IMR-90 (cell line): ENCODE measurements at regions not wholly inside any gene's neighbourhood (a gene's known extent, or its start where the extent isn't known, plus 50 kb on each side); places are given as distances from the start of the nearest gene placed in this dataset.

Source experiments
- ATAC-seq: fragments of 200-7000 bp; cut with Tn5 transposase; 2 replicates; pipeline ENCODE4 v1.9.1; 2020; ENCODE audit warnings: low read depth, mild to moderate bottlenecking, moderate library complexity
- BruUV-seq: library from RNA; stranded (reverse); fragments of 400-500 nt; replicated peaks from 2 replicates; lab custom pipeline; 2021; lab: Mats Ljungman, UMichigan
- CTCF ChIA-PET: fragments of 300-600 bp; formaldehyde crosslinking; extraction: SDS; loops from one replicate; lab custom pipeline; 2021; ENCODE audit warnings: antibody characterized with exemption; lab: Yijun Ruan, JAX
- POLR2A ChIA-PET: fragments of 300-600 bp; sonication (Branson Sonifier 250); formaldehyde crosslinking; loops from one replicate; lab custom pipeline; 2022; ENCODE audit warnings: antibody characterized with exemption; ENCODE audit not compliant: unreplicated experiment; lab: Charles Lee
- DNase-seq: peaks from one replicate; pipeline ENCODE4 v3.0.0; 2013
- H2AFZ ChIP-seq: replicated peaks from 2 replicates; pipeline ENCODE3; 2013; ENCODE audit warnings: low read length, mild to moderate bottlenecking; ENCODE audit not compliant: poor library complexity
- H2AK5ac ChIP-seq: 2 replicates; pipeline ENCODE4 v1.6.1; 2013; ENCODE audit warnings: low read depth, low read length, inconsistent platforms
- H2AK9ac ChIP-seq: replicated peaks from 2 replicates; pipeline ENCODE3; 2013; ENCODE audit warnings: mild to moderate bottlenecking, low read depth, low read length, moderate library complexity; ENCODE audit not compliant: poor library complexity
- H2BK120ac ChIP-seq: 2 replicates; pipeline ENCODE4 v1.6.1; 2013; ENCODE audit warnings: low read depth, low read length, inconsistent platforms
- H2BK15ac ChIP-seq: 3 replicates; pipeline ENCODE4 v1.6.1; 2013; ENCODE audit warnings: low read depth, low read length, inconsistent platforms
- H2BK20ac ChIP-seq: 2 replicates; pipeline ENCODE4 v1.6.1; 2013; ENCODE audit warnings: low read depth, mild to moderate bottlenecking, inconsistent platforms, low read length, moderate library complexity
- H2BK5ac ChIP-seq: 2 replicates; pipeline ENCODE4 v1.6.1; 2013; ENCODE audit warnings: mild to moderate bottlenecking, low read depth, low read length, inconsistent platforms; ENCODE audit not compliant: poor library complexity, severe bottlenecking
- H3K14ac ChIP-seq: replicated peaks from 2 replicates; pipeline ENCODE4 v1.6.1; 2013; ENCODE audit warnings: low read depth, low read length, inconsistent platforms
- H3K18ac ChIP-seq: 2 replicates; pipeline ENCODE4 v1.6.1; 2013; ENCODE audit warnings: low read depth, low read length, control low read depth
- H3K23ac ChIP-seq: 2 replicates; pipeline ENCODE4 v1.6.1; 2013; ENCODE audit warnings: low read depth, low read length, inconsistent platforms
- H3K27ac ChIP-seq: 2 replicates; pipeline ENCODE4 v1.5.1; 2013; ENCODE audit warnings: mild to moderate bottlenecking, control low read depth, low read length; ENCODE audit not compliant: insufficient read depth
- H3K27me3 ChIP-seq: 2 replicates; pipeline ENCODE4 v1.6.1; 2013; ENCODE audit warnings: low read length; ENCODE audit not compliant: control insufficient read depth, insufficient read depth
- H3K36me3 ChIP-seq: 2 replicates; pipeline ENCODE4 v1.6.1; 2013; ENCODE audit warnings: low read length, mixed read lengths; ENCODE audit not compliant: control insufficient read depth, insufficient read depth
- H3K4ac ChIP-seq: 2 replicates; pipeline ENCODE4 v1.6.1; 2013; ENCODE audit warnings: low read depth, low read length, inconsistent platforms
- H3K4me1 ChIP-seq: 2 replicates; pipeline ENCODE4 v1.6.1; 2013; ENCODE audit warnings: low read length, mixed read lengths; ENCODE audit not compliant: control insufficient read depth, insufficient read depth
- H3K4me2 ChIP-seq: 2 replicates; pipeline ENCODE4 v1.6.1; 2013; ENCODE audit warnings: low read depth, mild to moderate bottlenecking, control low read depth, low read length, moderate library complexity
- H3K4me3 ChIP-seq: 2 replicates; pipeline ENCODE4 v1.5.1; 2013; ENCODE audit warnings: low read depth, mild to moderate bottlenecking, control low read depth, low read length, moderate library complexity; ENCODE audit not compliant: insufficient read depth
- H3K56ac ChIP-seq: 2 replicates; pipeline ENCODE4 v1.6.1; 2013; ENCODE audit warnings: low read length, inconsistent platforms; ENCODE audit not compliant: insufficient read depth; ENCODE audit errors: extremely low read depth
- H3K79me1 ChIP-seq, 2 experiments: 2 replicates each; pipeline ENCODE4 v1.6.1; 2013; ENCODE audit warnings: low read length in 2 of 2, inconsistent platforms in 1 of 2, low read depth in 1 of 2
- H3K9ac ChIP-seq: 2 replicates; pipeline ENCODE4 v1.6.1; 2013; ENCODE audit warnings: low read depth, low read length, control low read depth
- H3K9me1 ChIP-seq: 2 replicates; pipeline ENCODE4 v1.6.1; 2013; ENCODE audit warnings: low read length, inconsistent platforms; ENCODE audit not compliant: insufficient read depth
- H3K9me3 ChIP-seq: 2 replicates; pipeline ENCODE4 v1.6.1; 2013; ENCODE audit warnings: low read length; ENCODE audit not compliant: control insufficient read depth, insufficient read depth
- H4K20me1 ChIP-seq: 2 replicates; pipeline ENCODE4 v1.6.1; 2013; ENCODE audit warnings: low read length, inconsistent platforms; ENCODE audit not compliant: insufficient read depth
- H4K5ac ChIP-seq: 2 replicates; pipeline ENCODE4 v1.6.1; 2013; ENCODE audit warnings: mild to moderate bottlenecking, low read depth, low read length, control low read depth
- H4K8ac ChIP-seq, 2 experiments: 2 replicates each; pipeline ENCODE4 v1.6.1; 2013; ENCODE audit warnings: low read depth in 2 of 2, low read length in 2 of 2, control low read depth in 1 of 2, inconsistent platforms in 1 of 2
- H4K91ac ChIP-seq: 2 replicates; pipeline ENCODE4 v1.6.1; 2013; ENCODE audit warnings: low read depth, low read length, inconsistent platforms; ENCODE audit not compliant: insufficient read depth
- BHLHE40 ChIP-seq: fragments of 150-350 bp; IDR thresholded peaks from 2 replicates; pipeline ENCODE4 v1.6.1; 2016; ENCODE audit warnings: mild to moderate bottlenecking, low read depth, low read length
- CHD1 ChIP-seq: IDR thresholded peaks from 2 replicates; pipeline ENCODE4 v1.6.1; 2012; ENCODE audit warnings: low read depth, low read length, improper control_type of control experiment
- MAFK ChIP-seq: IDR thresholded peaks from 2 replicates; pipeline ENCODE4 v1.6.1; 2012; ENCODE audit warnings: low read depth, low read length, improper control_type of control experiment
- MAZ ChIP-seq: IDR thresholded peaks from 2 replicates; pipeline ENCODE4 v1.6.1; 2012; ENCODE audit warnings: low read depth, mild to moderate bottlenecking, low read length, improper control_type of control experiment, moderate library complexity, borderline replicate concordance
- MXI1 ChIP-seq: IDR thresholded peaks from 2 replicates; pipeline ENCODE4 v1.6.1; 2012; ENCODE audit warnings: low read depth, mild to moderate bottlenecking, low read length, moderate library complexity, borderline replicate concordance
- RAD21 ChIP-seq: IDR thresholded peaks from 2 replicates; pipeline ENCODE4 v1.6.1; 2012; ENCODE audit warnings: low read length, improper control_type of control experiment
- SMC3 ChIP-seq: fragments of 150-350 bp; IDR thresholded peaks from 2 replicates; pipeline ENCODE4 v1.6.1; 2016; ENCODE audit warnings: low read depth, mild to moderate bottlenecking, antibody characterized with exemption, low read length, moderate library complexity
- WGBS, 2 experiments: methylation state at CpG; one replicate each; pipeline versions ENCODE4 v1.1.5 to v1.1.7; 2013; ENCODE audit warnings: missing lambda C conversion rate in 2 of 2; ENCODE audit not compliant: insufficient read length in 1 of 2; ENCODE audit errors: extremely low coverage in 2 of 2; 5-methylcytosine and 5-hydroxymethylcytosine counted together
- dilution Hi-C: fragments of 300-500 bp; cut with HindIII; formaldehyde crosslinking; loops from one replicate; pipeline ENCODE4 v1.14.3; 2018; ENCODE audit warnings: low sequenced_read_pairs; ENCODE audit not compliant: unreplicated experiment
- in situ Hi-C: fragments of 300-500 bp; cut with MboI; formaldehyde crosslinking; loops from 3 replicates; pipeline ENCODE4 v1.14.3; 2019; ENCODE audit warnings: low sequenced_read_pairs, inconsistent platforms, mixed read lengths
- intact Hi-C: fragments of 100-400 bp; cut with micrococcal nuclease; formaldehyde crosslinking; loops from 2 replicates; pipeline ENCODE4 v1.10.0; 2022

- peak overlapping the region; percentile 48 for H2AFZ ChIP-seq
- no peak for TF ChIP-seq BHLHE40
- no peak for TF ChIP-seq SMC3
- TF ChIP-seq MAFK = no peak
- TF ChIP-seq MXI1 = no peak
- TF ChIP-seq CHD1 = no peak
- no peak for TF ChIP-seq RAD21
- TF ChIP-seq MAZ = no peak
- peaks cover 15% of the 10 kb centered on the region for H3K9me1 ChIP-seq
- H3K79me1 ChIP-seq = no peaks in the 10 kb centered on the region
- no peaks in the 10 kb centered on the region for H4K20me1 ChIP-seq
- H2BK20ac ChIP-seq = no peak overlapping the region
- H2BK5ac ChIP-seq = no peak overlapping the region
- H2AK9ac ChIP-seq = peak overlapping the region; percentile 60
- intact Hi-C loops (no loop called here), dilution Hi-C loops (no loop called here), in situ Hi-C loops (no loop called here)
- H4K91ac ChIP-seq = peak overlapping the region; percentile 32; the same call in 1 of the 2 replicates
- H2BK15ac ChIP-seq = 0 out of 3 replicates have a peak overlapping the region, but pooled peaks have one; percentile 28
- POLR2A ChIA-PET = no interaction called here
- no peak overlapping the region for H3K14ac ChIP-seq
- H3K4ac ChIP-seq = peak overlapping the region; percentile 16; the same call in 1 of the 2 replicates
- peaks cover 22% of the 10 kb centered on the region for H3K4me1 ChIP-seq
- H3K36me3 ChIP-seq = no peaks in the 10 kb centered on the region
- WGBS, 2 experiments = no CpG with 5 or more reads among the region's 4 CpGs
- no peak overlapping the region for H3K18ac ChIP-seq
- no peak overlapping the region; the same call in 1 of the 2 replicates for H3K23ac ChIP-seq
- no TSS peak for BruUV-seq
- peaks cover 20% of the 10 kb centered on the region for H3K27me3 ChIP-seq
- H3K9me3 ChIP-seq = no peaks in the 10 kb centered on the region
- H3K4me2 ChIP-seq = no peak overlapping the region
- H3K56ac ChIP-seq = no peak overlapping the region
- ATAC-seq (no peak), DNase-seq (no peak)
- no peak overlapping the region for H2BK120ac ChIP-seq
- no peak overlapping the region for H3K4me3 ChIP-seq
- no peak overlapping the region for H4K5ac ChIP-seq
- peak overlapping the region; percentile 76; the same call in 1 of the 2 replicates for H2AK5ac ChIP-seq
- CTCF ChIA-PET = no interaction called here
- no peak overlapping the region for H4K8ac ChIP-seq
- H3K9ac ChIP-seq = no peak overlapping the region
- no peak overlapping the region for H3K27ac ChIP-seq
Observed at GRCh38 chr3:128551867-128552266, 58.9 kb upstream of the GATA2 start.
